Esophagus muscularis mucosa (tissue), 4 donors: ENCODE measurements at regions not wholly inside any gene's neighbourhood (a gene's known extent, or its start where the extent isn't known, plus 50 kb on each side); places are given as distances from the start of the nearest gene placed in this dataset.
"Not testable (repeated sequence)": the region's sequence is repeated elsewhere in the genome, so short reads cannot be mapped to it uniquely, and the experiment has no call there.

Source experiments
- DNase-seq: peaks from one replicate; pipeline ENCODE4 v3.0.0-alpha.2; 2017; ENCODE audit errors: extremely low spot score
- H3K27ac ChIP-seq, 4 donors: fragments of 200-600 bp; sonication (generic); replicated peaks in 1 of 4; 1 replicate in 3 of 4; 2 replicates in 1 of 4; pipeline ENCODE4 v1.5.1; 2016 to 2019; ENCODE audit warnings: mild to moderate bottlenecking in 1 of 4
- H3K27me3 ChIP-seq, 4 donors: fragments of 200-600 bp; sonication (generic); one replicate each; pipeline versions ENCODE4 v1.5.1 to v1.6.0; 2016 to 2019
- H3K36me3 ChIP-seq, 4 donors: fragments of 200-600 bp; sonication (generic); one replicate each; pipeline ENCODE4 v1.5.1; 2016 to 2019
- H3K4me1 ChIP-seq, 4 donors: fragments of 200-600 bp; sonication (generic); one replicate each; pipeline ENCODE4 v1.5.1; 2016 to 2019
- H3K4me3 ChIP-seq, 4 donors: fragments of 200-600 bp; sonication (generic); 1 replicate in 2 of 4; 2 replicates in 2 of 4; pipeline ENCODE4 v1.5.1; 2016 to 2019; ENCODE audit warnings: mild to moderate bottlenecking in 4 of 4, moderate library complexity in 1 of 4
- H3K9me3 ChIP-seq, 4 donors: fragments of 200-600 bp; sonication (generic); 1 replicate in 3 of 4; 2 replicates in 1 of 4; pipeline ENCODE4 v1.5.1; 2016 to 2019
- EP300 ChIP-seq: sonication (generic); formaldehyde crosslinking; IDR thresholded peaks from one replicate; pipeline ENCODE4 v1.6.1; 2017; ENCODE audit warnings: antibody characterized with exemption
- POLR2A ChIP-seq: fragments of 450-650 bp; IDR thresholded peaks from one replicate; pipeline ENCODE4 v1.6.1; 2017; ENCODE audit warnings: antibody characterized with exemption, moderate library complexity, mild to moderate bottlenecking, low read depth
- POLR2AphosphoS5 ChIP-seq, 2 donors: sonication (generic); formaldehyde crosslinking; IDR thresholded peaks; one replicate each; pipeline ENCODE4 v1.6.1; 2017; ENCODE audit warnings: antibody characterized with exemption in 2 of 2
- WGBS: methylation state at CpG from one replicate; pipeline ENCODE4 v1.1.5; 2018; 5-methylcytosine and 5-hydroxymethylcytosine counted together
- intact Hi-C: fragments of 100-400 bp; cut with DNase I; formaldehyde crosslinking; loops from one replicate; pipeline ENCODE4 v1.15.1; 2023
- TF ChIP-seq, protein P1 (sequence below), 3 experiments: fragments of 200-600 bp in 2 of 3; fragments of 450-650 bp in 1 of 3; sonication (generic) in 2 of 3; IDR thresholded peaks; one replicate each; pipeline ENCODE4 v1.5.1; 2017 to 2019; ENCODE audit warnings: antibody characterized with exemption in 3 of 3, mild to moderate bottlenecking in 2 of 3, moderate library complexity in 1 of 3

DNA sequence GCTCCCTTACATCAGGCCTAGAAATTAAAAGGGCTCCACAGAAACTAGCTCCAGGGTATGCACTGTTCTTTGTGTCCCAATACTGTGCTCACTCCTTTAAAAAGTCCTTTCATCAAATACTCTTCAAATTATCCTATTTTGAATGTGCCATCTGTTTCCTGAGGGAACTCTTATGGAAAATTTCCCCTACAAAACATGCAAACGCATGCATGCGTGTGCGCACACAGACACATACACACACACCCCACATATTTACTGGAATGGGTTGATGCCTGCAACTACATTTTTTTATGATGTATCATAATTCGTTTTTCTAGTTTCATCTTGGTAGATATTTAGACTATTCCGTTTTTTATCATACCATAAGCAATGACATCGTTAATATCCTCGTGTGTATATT, 351.2 kb upstream of the KIF2B start:
- intact Hi-C loops = no loop called here
- TF ChIP-seq EP300 (no peak), POLR2A (no peak), POLR2AphosphoS5 (IDR thresholded peaks at IDR 0.05) (no peak)
- TF ChIP-seq, protein P1, sequence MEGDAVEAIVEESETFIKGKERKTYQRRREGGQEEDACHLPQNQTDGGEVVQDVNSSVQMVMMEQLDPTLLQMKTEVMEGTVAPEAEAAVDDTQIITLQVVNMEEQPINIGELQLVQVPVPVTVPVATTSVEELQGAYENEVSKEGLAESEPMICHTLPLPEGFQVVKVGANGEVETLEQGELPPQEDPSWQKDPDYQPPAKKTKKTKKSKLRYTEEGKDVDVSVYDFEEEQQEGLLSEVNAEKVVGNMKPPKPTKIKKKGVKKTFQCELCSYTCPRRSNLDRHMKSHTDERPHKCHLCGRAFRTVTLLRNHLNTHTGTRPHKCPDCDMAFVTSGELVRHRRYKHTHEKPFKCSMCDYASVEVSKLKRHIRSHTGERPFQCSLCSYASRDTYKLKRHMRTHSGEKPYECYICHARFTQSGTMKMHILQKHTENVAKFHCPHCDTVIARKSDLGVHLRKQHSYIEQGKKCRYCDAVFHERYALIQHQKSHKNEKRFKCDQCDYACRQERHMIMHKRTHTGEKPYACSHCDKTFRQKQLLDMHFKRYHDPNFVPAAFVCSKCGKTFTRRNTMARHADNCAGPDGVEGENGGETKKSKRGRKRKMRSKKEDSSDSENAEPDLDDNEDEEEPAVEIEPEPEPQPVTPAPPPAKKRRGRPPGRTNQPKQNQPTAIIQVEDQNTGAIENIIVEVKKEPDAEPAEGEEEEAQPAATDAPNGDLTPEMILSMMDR (IDR thresholded peaks at IDR 0.05) = no peak

DNA sequence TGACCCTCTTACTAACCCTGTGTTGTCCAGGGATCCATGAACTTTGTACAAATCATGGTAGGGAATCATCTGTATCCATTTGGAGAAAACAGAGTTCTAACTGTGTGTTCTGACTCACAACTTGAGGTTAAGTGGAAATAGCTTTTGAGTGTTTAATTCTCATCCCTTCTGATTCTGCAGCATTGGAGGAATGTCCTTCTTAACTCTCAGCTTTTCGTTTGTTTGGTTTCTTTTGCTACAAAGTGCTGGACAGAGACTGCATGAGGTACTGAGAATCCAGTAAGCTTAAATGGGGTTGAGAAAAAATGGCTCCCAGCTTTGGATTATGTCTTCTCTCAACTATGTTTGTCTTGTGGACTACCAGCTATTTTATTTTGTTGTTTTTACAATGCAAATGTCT, 352.1 kb upstream of the KIF2B start:
- DNase-seq = no peak
- no peak overlapping the region for H3K27ac ChIP-seq
- H3K4me3 ChIP-seq = no peak overlapping the region
- TF ChIP-seq, protein P1 (IDR thresholded peaks at IDR 0.05) = no peak
- TF ChIP-seq EP300 (no peak), POLR2A (no peak), POLR2AphosphoS5 (IDR thresholded peaks at IDR 0.05) (no peak)
- H3K4me1 ChIP-seq = no peaks in the 10 kb centered on the region
- 41% methylated on average over 1 of the region's 1 CpG for WGBS
- intact Hi-C loops = no loop called here
- no peaks in the 10 kb centered on the region for H3K9me3 ChIP-seq
- no peaks in the 10 kb centered on the region for H3K27me3 ChIP-seq
- no peaks in the 10 kb centered on the region for H3K36me3 ChIP-seq

More for the DNA sequence above, 351.2 kb upstream of the KIF2B start:
- DNase-seq = no peak
- H3K4me1 ChIP-seq = no peaks in the 10 kb centered on the region
- H3K27ac ChIP-seq = no peak overlapping the region
- no peaks in the 10 kb centered on the region for H3K27me3 ChIP-seq
- no peak overlapping the region for H3K4me3 ChIP-seq
- H3K9me3 ChIP-seq = no peaks in the 10 kb centered on the region
- no peaks in the 10 kb centered on the region for H3K36me3 ChIP-seq
- WGBS = 81% methylated on average over 7 of the region's 7 CpGs

DNA sequence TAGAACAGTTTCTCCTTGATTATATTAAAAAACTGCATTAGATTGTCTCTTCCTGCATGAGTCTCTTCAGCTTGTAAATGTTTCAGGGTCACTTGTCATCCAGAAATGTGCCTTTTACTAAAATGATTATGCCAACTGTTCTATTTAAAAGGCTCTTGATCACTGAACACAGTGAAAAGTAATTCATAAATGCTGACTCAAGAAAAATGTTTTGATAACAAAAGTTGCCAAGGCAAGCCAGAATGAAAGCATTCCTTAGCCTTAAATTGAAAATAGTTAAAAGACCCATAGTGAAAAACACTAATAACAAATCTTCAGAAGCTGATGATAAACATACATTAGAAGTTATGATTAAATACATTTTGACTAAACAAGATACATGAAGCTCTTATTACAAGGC, 356.0 kb upstream of the KIF2B start:
- DNase-seq = no peak
- TF ChIP-seq, protein P1 (IDR thresholded peaks at IDR 0.05) = no peak
- TF ChIP-seq POLR2A (no peak), POLR2AphosphoS5 (IDR thresholded peaks at IDR 0.05) (no peak), EP300 (no peak)
- no peak overlapping the region for H3K27ac ChIP-seq
- H3K9me3 ChIP-seq = no peaks in the 10 kb centered on the region
- H3K27me3 ChIP-seq = no peaks in the 10 kb centered on the region
- no peaks in the 10 kb centered on the region for H3K36me3 ChIP-seq
- no peaks in the 10 kb centered on the region for H3K4me1 ChIP-seq
- H3K4me3 ChIP-seq = no peak overlapping the region
- intact Hi-C loops = no loop called here

DNA sequence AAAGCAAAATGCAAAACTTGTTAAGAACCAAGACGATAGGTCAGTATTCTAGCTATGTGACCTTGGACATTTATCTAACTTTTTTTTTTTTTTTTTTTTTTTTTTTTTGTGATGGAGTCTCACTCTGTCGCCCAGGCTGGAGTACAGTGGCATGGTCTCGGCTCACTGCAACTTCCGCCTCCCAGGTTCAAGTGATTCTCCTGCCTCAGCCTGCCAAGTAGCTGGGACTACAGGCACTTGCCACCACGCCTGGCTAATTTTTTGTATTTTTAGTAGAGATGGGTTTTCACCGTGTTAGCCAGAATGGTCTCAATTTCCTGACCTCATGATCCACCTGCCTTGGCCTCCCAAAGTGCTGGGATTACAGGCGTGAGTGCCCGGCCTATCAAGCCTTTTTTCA, 358.3 kb upstream of the KIF2B start:
- H3K4me1 ChIP-seq, H3K27me3 ChIP-seq, H3K4me3 ChIP-seq, H3K36me3 ChIP-seq, H3K27ac ChIP-seq, intact Hi-C loops, DNase-seq, H3K9me3 ChIP-seq: not testable (repeated sequence)
- WGBS = 90% methylated on average over 8 of the region's 8 CpGs

DNA sequence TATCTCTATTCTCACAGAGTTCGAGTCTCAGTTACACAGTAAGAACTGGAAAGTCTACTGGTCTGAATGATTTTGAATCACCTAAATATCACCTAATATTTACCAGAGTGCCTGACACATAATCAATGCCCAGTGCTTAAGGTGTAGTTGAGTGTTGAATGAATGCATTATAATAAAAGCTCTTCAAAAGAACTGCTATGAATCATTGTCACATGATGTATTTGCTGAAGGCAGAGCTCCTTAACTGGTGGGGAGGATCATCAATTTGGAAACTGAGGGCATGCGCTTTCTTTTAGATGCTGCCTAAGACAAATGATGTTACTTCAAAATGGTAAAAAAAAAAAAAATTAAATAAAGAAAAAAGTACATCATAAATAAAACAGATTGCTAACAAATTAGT, 359.4 kb upstream of the KIF2B start:
- TF ChIP-seq POLR2A (no peak), EP300 (no peak), POLR2AphosphoS5 (IDR thresholded peaks at IDR 0.05) (no peak)
- TF ChIP-seq, protein P1 (IDR thresholded peaks at IDR 0.05) = no peak
- H3K9me3 ChIP-seq = peaks cover 0 to 8% (median 4%) of the 10 kb centered on the region in 4 donors
- intact Hi-C loops = no loop called here
- no peak overlapping the region for H3K27ac ChIP-seq
- no peak for DNase-seq
- H3K4me3 ChIP-seq = no peak overlapping the region
- 89% methylated on average over 2 of the region's 2 CpGs for WGBS
- no peaks in the 10 kb centered on the region for H3K36me3 ChIP-seq
- no peaks in the 10 kb centered on the region for H3K4me1 ChIP-seq
- H3K27me3 ChIP-seq = no peaks in the 10 kb centered on the region
